Cardiac fibroblast (primary cell): ENCODE measurements at regions not wholly inside any gene's neighbourhood (a gene's known extent, or its start where the extent isn't known, plus 50 kb on each side); places are given as distances from the start of the nearest gene placed in this dataset.

ENCODE experiments used
- DNase-seq, 2 donors: peaks; one replicate each; pipeline versions ENCODE4 v3.0.0 to v3.0.0-alpha.2; 2010; ENCODE audit warnings: low read depth in 2 of 2
- H3K4me3 ChIP-seq, 2 donors: replicated peaks in 1 of 2; 1 replicate in 1 of 2; 2 replicates in 1 of 2; pipeline ENCODE4 v1.5.1; 2011; ENCODE audit warnings: low read depth in 2 of 2, low read length in 2 of 2, mild to moderate bottlenecking in 2 of 2, moderate library complexity in 1 of 2
- CTCF ChIP-seq: IDR thresholded peaks from one replicate; pipeline ENCODE4 v1.5.1; 2011; ENCODE audit warnings: low read depth, mild to moderate bottlenecking, low read length, inconsistent platforms

GRCh38 chr6:21977346-21977745 lies 319.5 kb downstream of the PRL start:
- no peak for DNase-seq
- TF ChIP-seq CTCF: no peak
- H3K4me3 ChIP-seq: no peak overlapping the region

GRCh38 chr6:21981235-21981833 lies 315.5 kb downstream of the PRL start:
- H3K4me3 ChIP-seq: no peak overlapping the region
- no peak for DNase-seq
- no peak for TF ChIP-seq CTCF

- no peak for TF ChIP-seq CTCF
- no peak for DNase-seq
- no peak overlapping the region for H3K4me3 ChIP-seq
Observed at GRCh38 chr6:21984135-21984534, 312.7 kb downstream of the PRL start.

GRCh38 chr6:21984561-21984960 lies 312.3 kb downstream of the PRL start:
- no peak for TF ChIP-seq CTCF
- DNase-seq: no peak
- H3K4me3 ChIP-seq: no peak overlapping the region

- TF ChIP-seq CTCF: no peak
- DNase-seq: no peak
Observed at GRCh38 chr6:21985904-21986303, 310.9 kb downstream of the PRL start.

GRCh38 chr6:21986703-21987102 lies 310.1 kb downstream of the PRL start:
- no peak for TF ChIP-seq CTCF
- no peak overlapping the region for H3K4me3 ChIP-seq
- no peak for DNase-seq

More at GRCh38 chr6:21985904-21986303, 310.9 kb downstream of the PRL start:
- no peak overlapping the region for H3K4me3 ChIP-seq

GRCh38 chr6:21987501-21987957 lies 309.3 kb downstream of the PRL start:
- peak; percentile 94 to 96 for DNase-seq
- no peak for TF ChIP-seq CTCF
- H3K4me3 ChIP-seq: peak overlapping the region in 1 of 2 donors; percentile 33
